Neural progenitor cell (in vitro differentiated cells): ENCODE measurements at regions not wholly inside any gene's neighbourhood (a gene's known extent, or its start where the extent isn't known, plus 50 kb on each side); places are given as distances from the start of the nearest gene placed in this dataset.

Experiments used
- CTCF ChIP-seq: fragments of 200-600 bp; sonication (generic); IDR thresholded peaks from 2 replicates; pipeline ENCODE4 v1.5.1; 2017; ENCODE audit warnings: antibody characterized with exemption, mild to moderate bottlenecking
- EZH2 ChIP-seq: fragments of 200-600 bp; sonication (generic); IDR thresholded peaks from 2 replicates; pipeline ENCODE4 v1.6.1; 2017; ENCODE audit warnings: antibody characterized with exemption, mild to moderate bottlenecking, moderate library complexity

- TF ChIP-seq CTCF = no peak
- no peak for TF ChIP-seq EZH2
These were observed 531.9 kb downstream of the QKI start for GRCh38 chr6:163946437-163946836.
